GM23248 (cell line): ENCODE measurements at regions not wholly inside any gene's neighbourhood (a gene's known extent, or its start where the extent isn't known, plus 50 kb on each side); places are given as distances from the start of the nearest gene placed in this dataset.

Experiments
- EZH2 ChIP-seq: fragments of 200-600 bp; sonication (generic); IDR thresholded peaks from 2 replicates; pipeline ENCODE4 v1.6.1; 2018; ENCODE audit warnings: antibody characterized with exemption, mild to moderate bottlenecking; ENCODE audit not compliant: insufficient read depth, poor library complexity, severe bottlenecking
- EZH2phosphoT487 ChIP-seq: fragments of 200-600 bp; sonication (generic); IDR thresholded peaks from 2 replicates; pipeline ENCODE4 v1.6.1; 2018; ENCODE audit warnings: antibody characterized with exemption, moderate library complexity, mild to moderate bottlenecking, low read depth; ENCODE audit not compliant: insufficient read depth

GRCh38 chr3:177499779-177500423 is 302.6 kb upstream of the TBL1XR1 start:
- TF ChIP-seq EZH2phosphoT487 (no peak), EZH2 (no peak)
